ENCODE measurements at regions not wholly inside any gene's neighbourhood (a gene's known extent, or its start where the extent isn't known, plus 50 kb on each side); places are given as distances from the start of the nearest gene placed in this dataset.

DNA sequence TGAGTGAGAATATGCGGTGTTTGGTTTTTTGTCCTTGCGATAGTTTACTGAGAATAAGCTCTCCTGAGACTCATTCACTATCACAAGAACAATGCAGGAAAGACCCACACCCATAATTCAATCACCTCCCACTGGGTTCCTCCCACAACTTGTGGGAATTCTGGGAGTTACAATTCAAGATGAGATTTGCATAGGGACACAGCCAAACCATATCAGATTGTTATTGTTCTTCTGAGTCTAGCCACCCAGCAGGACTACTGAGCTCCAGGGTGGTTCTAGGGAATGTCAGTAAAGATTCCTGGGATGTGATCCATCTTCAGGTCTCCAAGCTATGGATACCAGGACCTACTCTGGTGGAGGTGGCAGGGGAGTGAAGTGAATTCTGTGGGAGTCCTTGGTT lies 2075.1 kb upstream of the CDH9 start:
- TF ChIP-seq, protein P1, sequence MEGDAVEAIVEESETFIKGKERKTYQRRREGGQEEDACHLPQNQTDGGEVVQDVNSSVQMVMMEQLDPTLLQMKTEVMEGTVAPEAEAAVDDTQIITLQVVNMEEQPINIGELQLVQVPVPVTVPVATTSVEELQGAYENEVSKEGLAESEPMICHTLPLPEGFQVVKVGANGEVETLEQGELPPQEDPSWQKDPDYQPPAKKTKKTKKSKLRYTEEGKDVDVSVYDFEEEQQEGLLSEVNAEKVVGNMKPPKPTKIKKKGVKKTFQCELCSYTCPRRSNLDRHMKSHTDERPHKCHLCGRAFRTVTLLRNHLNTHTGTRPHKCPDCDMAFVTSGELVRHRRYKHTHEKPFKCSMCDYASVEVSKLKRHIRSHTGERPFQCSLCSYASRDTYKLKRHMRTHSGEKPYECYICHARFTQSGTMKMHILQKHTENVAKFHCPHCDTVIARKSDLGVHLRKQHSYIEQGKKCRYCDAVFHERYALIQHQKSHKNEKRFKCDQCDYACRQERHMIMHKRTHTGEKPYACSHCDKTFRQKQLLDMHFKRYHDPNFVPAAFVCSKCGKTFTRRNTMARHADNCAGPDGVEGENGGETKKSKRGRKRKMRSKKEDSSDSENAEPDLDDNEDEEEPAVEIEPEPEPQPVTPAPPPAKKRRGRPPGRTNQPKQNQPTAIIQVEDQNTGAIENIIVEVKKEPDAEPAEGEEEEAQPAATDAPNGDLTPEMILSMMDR (IDR thresholded peaks at IDR 0.05), result no peak
- TF ChIP-seq POLR2AphosphoS5 (IDR thresholded peaks at IDR 0.05), result no peak

All from prostate gland (tissue), 2 donors.